ENCODE measurements at regions not wholly inside any gene's neighbourhood (a gene's known extent, or its start where the extent isn't known, plus 50 kb on each side); places are given as distances from the start of the nearest gene placed in this dataset.
"Not testable (repeated sequence)": the region's sequence is repeated elsewhere in the genome, so short reads cannot be mapped to it uniquely, and the experiment has no call there.

GRCh38 chr17:53475002-53475401 is 347.7 kb upstream of the KIF2B start:
- no peak for DNase-seq

GRCh38 chr17:53472586-53472985 is 350.1 kb upstream of the KIF2B start:
- no peak for DNase-seq

GRCh38 chr17:53471514-53471913 is 351.2 kb upstream of the KIF2B start:
- DNase-seq = no peak

- no peak for DNase-seq
These were observed 352.1 kb upstream of the KIF2B start for GRCh38 chr17:53470626-53471025.

GRCh38 chr17:53466733-53467132 is 356.0 kb upstream of the KIF2B start:
- no peak for DNase-seq

GRCh38 chr17:53464396-53464795 is 358.3 kb upstream of the KIF2B start:
- DNase-seq = not testable (repeated sequence)

- no peak for DNase-seq
These were observed 359.4 kb upstream of the KIF2B start for GRCh38 chr17:53463363-53463762.

- DNase-seq = no peak
These were observed 360.3 kb upstream of the KIF2B start for GRCh38 chr17:53462393-53462811.

GRCh38 chr17:53455943-53456342 is 366.8 kb upstream of the KIF2B start:
- not testable (repeated sequence) for DNase-seq

- DNase-seq = no peak
These were observed 368.4 kb upstream of the KIF2B start for GRCh38 chr17:53454337-53454736.

GRCh38 chr17:53449324-53449723 is 373.4 kb upstream of the KIF2B start:
- DNase-seq = no peak

GRCh38 chr17:53428913-53429312 is 393.8 kb upstream of the KIF2B start:
- no peak for DNase-seq

GRCh38 chr17:53426505-53426904 is 396.2 kb upstream of the KIF2B start:
- no peak for DNase-seq

- DNase-seq = no peak
These were observed 402.6 kb upstream of the KIF2B start for GRCh38 chr17:53420035-53420641.

GRCh38 chr17:53409588-53409987 is 413.1 kb upstream of the KIF2B start:
- no peak for DNase-seq

- no peak for DNase-seq
These were observed 415.8 kb upstream of the KIF2B start for GRCh38 chr17:53406907-53407306.

GRCh38 chr17:53391197-53391596 is 431.5 kb upstream of the KIF2B start:
- DNase-seq = no peak

- peak in 1 of 2 experiments; percentile 8 for DNase-seq
These were observed 432.2 kb upstream of the KIF2B start for GRCh38 chr17:53390575-53390974.

GRCh38 chr17:53387745-53388144 is 435.0 kb upstream of the KIF2B start:
- DNase-seq = no peak

- DNase-seq = peak; percentile 88 to 93
These were observed 468.8 kb upstream of the KIF2B start for GRCh38 chr17:53353919-53354351.

- DNase-seq = no peak
These were observed 477.9 kb upstream of the KIF2B start for GRCh38 chr17:53344778-53345177.

GRCh38 chr17:53336281-53336680 is 486.4 kb upstream of the KIF2B start:
- no peak for DNase-seq

GRCh38 chr17:53335443-53335842 is 487.3 kb upstream of the KIF2B start:
- no peak for DNase-seq

- no peak for DNase-seq
These were observed 492.0 kb upstream of the KIF2B start for GRCh38 chr17:53330756-53331155.

GRCh38 chr17:53321651-53322050 is 501.1 kb upstream of the KIF2B start:
- DNase-seq = no peak
